NOMO-1 treated with DMSO at 0.1 percent for 48 hours (cell line): ENCODE measurements at regions not wholly inside any gene's neighbourhood (a gene's known extent, or its start where the extent isn't known, plus 50 kb on each side); places are given as distances from the start of the nearest gene placed in this dataset.

Experiments used
- DNase-seq: peaks from one replicate; lab custom pipeline; 2025; ENCODE audit not compliant: unreplicated experiment; lab: John Stamatoyannopoulos, UW

GRCh38 chr19:28520998-28521568 lies 691.9 kb downstream of the UQCRFS1 start:
- DNase-seq, result no peak

GRCh38 chr19:28519952-28520861 lies 692.7 kb downstream of the UQCRFS1 start:
- DNase-seq, result no peak

- DNase-seq, result no peak
Observed at GRCh38 chr19:28519218-28519779, 693.7 kb downstream of the UQCRFS1 start.

GRCh38 chr19:28516415-28516872 lies 696.5 kb downstream of the UQCRFS1 start:
- no peak for DNase-seq

- no peak for DNase-seq
Observed at GRCh38 chr19:28514166-28514565, 698.8 kb downstream of the UQCRFS1 start.

GRCh38 chr19:28511655-28512054 lies 701.3 kb downstream of the UQCRFS1 start:
- no peak for DNase-seq

- no peak for DNase-seq
Observed at GRCh38 chr19:28509079-28509895, 703.7 kb downstream of the UQCRFS1 start.

GRCh38 chr19:28508666-28509065 lies 704.3 kb downstream of the UQCRFS1 start:
- DNase-seq, result no peak

- no peak for DNase-seq
Observed at GRCh38 chr19:28505933-28506332, 707.0 kb downstream of the UQCRFS1 start.

- DNase-seq, result no peak
Observed at GRCh38 chr19:28505134-28505533, 707.8 kb downstream of the UQCRFS1 start.

- no peak for DNase-seq
Observed at GRCh38 chr19:28504727-28505126, 708.2 kb downstream of the UQCRFS1 start.

- DNase-seq, result no peak
Observed at GRCh38 chr19:28504139-28504538, 708.8 kb downstream of the UQCRFS1 start.

GRCh38 chr19:28502879-28503734 lies 709.8 kb downstream of the UQCRFS1 start:
- no peak for DNase-seq

GRCh38 chr19:28501976-28502375 lies 711.0 kb downstream of the UQCRFS1 start:
- DNase-seq, result no peak

- DNase-seq, result no peak
Observed at GRCh38 chr19:28500982-28501630, 711.8 kb downstream of the UQCRFS1 start.

- no peak for DNase-seq
Observed at GRCh38 chr19:28500296-28500695, 712.7 kb downstream of the UQCRFS1 start.

- DNase-seq, result no peak
Observed at GRCh38 chr19:28498404-28498976, 714.5 kb downstream of the UQCRFS1 start.

GRCh38 chr19:28497887-28498286 lies 715.1 kb downstream of the UQCRFS1 start:
- no peak for DNase-seq

GRCh38 chr19:28497137-28497536 lies 715.8 kb downstream of the UQCRFS1 start:
- no peak for DNase-seq
